GM21737 (cell line): ENCODE measurements at regions not wholly inside any gene's neighbourhood (a gene's known extent, or its start where the extent isn't known, plus 50 kb on each side); places are given as distances from the start of the nearest gene placed in this dataset.

Experiments
- ATAC-seq: cut with Tn5 transposase; IDR thresholded peaks from one replicate; pipeline ENCODE4 v1.9.1; 2021; ENCODE audit warnings: mild to moderate bottlenecking, moderate library complexity; ENCODE audit not compliant: unreplicated experiment

- ATAC-seq: no peak
Measured at GRCh38 chr10:43982250-43982649, 333.6 kb upstream of the ZNF32 start.

DNA sequence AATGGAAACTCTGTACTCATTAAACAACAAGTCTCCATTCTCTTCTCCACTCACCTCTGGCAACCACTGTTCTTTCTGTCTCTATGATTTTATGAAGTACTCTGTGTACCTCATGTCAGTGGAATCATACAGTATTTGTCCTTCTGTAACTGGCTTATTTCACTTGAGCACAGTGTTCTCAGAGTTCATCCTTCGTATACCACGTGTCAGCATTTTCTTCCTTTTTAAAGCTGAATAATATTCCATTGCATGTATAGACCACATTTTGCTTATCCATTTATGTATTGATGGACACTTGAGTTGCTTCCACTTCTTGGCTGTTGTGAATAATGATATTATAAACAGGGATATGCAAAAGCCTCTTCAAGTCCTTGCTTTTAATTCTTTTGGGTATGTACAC, 333.0 kb upstream of the ZNF32 start:
- ATAC-seq: no peak

- no peak for ATAC-seq
Measured at GRCh38 chr10:43981232-43981631, 332.6 kb upstream of the ZNF32 start.

DNA sequence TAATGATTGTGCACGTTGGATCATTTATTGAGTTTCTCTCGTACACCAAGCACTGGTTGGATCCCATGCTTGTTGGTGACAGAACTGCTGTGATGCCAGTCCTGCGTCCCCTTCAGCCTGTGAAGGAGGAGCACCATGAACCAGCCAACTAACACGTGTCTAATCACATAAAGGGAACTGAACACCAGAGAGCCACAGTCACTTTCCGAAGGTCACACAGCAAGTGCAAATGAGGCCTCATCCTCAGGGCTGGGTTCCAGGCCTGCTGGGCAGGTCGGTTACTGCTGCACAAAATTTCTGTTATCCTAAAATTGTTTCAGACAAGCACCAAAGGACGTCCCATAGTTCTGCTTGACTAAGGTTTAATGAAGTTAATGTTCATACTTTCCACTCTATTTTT, 332.0 kb upstream of the ZNF32 start:
- ATAC-seq: no peak

DNA sequence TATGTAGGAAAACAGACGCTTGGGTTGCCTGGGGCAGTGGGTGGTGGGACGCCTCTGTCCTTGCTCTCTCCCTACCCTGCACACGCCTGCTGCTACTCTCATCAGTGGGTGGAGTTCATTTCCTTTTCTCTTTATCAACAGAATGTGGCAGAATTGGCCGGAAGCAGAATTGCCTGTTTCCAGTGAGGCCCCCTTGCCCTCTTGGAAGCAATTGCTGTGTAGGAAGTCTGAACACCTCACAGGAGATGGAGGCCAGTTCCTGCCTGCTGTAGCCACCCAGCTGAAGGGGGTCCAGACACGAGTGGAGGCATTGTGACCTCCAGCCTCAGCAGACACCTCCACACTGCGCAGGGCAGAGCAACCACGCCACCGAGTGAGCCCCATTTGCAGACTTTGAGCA, 331.6 kb upstream of the ZNF32 start:
- no peak for ATAC-seq

DNA sequence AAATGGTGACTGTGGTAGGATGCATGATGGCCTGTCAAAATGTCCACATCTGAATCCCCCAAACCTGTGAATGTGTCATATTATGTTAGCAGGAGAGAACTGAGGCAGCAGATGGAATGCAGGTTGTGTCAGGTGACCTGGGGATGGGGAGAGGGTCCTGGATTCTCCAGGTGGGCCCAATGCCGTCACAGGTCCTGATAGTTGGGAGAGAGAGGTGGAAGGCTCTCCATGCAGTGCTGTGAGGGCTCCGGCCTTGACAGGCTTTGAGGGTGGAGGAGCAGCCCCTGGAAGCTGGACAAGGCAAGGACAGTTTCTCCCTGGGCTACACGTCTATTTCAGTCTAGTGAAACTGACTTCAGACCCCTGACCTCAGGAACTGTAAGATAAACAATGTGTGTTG, 330.9 kb upstream of the ZNF32 start:
- no peak for ATAC-seq

GRCh38 chr10:43978936-43979335, 330.3 kb upstream of the ZNF32 start:
- no peak for ATAC-seq

GRCh38 chr10:43978091-43978490, 329.4 kb upstream of the ZNF32 start:
- ATAC-seq: no peak

DNA sequence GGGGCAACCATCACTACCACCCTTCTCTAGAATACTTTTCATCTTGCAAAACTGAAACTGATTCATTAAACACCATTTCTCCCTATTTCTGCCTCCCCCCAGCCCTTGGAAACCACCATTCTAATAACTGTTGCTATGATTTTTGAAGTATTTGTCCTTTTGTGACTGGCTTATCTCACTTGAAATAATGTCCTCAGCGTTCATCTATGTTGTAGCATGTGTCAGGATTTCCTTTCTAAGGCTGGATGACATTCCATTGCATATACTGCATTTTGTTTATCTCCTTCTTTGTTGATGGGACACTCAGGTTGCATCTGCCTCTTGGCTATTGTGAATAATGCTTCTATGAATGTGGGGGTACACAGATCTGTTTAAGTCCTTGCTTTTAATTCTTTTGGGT, 327.6 kb upstream of the ZNF32 start:
- ATAC-seq: no peak

DNA sequence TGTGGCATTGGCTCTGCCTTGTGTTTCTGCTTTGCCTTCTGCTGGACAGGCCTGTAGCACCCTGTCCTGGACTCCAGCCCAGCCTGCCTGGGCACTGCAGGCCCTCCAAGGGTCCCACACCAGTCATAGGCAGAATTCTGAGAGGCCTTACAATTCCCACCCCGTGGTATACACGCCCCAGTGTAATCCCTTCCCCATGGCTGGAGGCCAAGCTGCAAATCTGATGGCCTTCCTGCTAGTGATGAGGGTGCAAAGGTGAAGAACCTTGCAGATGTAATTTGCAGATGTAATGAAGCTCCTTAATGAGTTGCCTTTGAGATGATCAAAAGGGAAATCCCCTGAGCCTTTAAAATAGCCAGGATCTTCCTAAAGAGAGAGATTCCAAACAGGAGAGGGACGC, 325.1 kb upstream of the ZNF32 start:
- ATAC-seq: no peak

GRCh38 chr10:43972976-43973647, 324.4 kb upstream of the ZNF32 start:
- no peak for ATAC-seq

- no peak for ATAC-seq
Measured at GRCh38 chr10:43971981-43972380, 323.3 kb upstream of the ZNF32 start.

DNA sequence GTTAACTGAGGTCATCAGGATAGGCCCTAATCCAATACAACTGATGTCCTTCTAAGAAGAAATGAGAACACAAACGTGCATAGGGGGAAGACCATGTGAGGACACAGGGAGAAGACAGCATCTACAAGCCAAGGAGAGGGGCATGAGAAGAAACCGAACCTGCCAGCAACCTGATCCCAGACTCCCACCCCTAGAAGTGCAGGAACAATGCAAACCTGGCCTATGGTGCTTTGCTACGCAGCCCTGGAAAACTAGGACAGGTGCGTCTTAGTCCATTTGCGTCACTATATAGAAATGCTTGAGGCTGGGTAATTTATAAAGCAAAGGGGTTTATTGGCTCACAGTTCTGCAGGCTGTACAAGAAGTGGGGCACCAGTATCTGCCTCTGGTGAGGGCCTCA, 322.6 kb upstream of the ZNF32 start:
- ATAC-seq: no peak

GRCh38 chr10:43970717-43971116, 322.0 kb upstream of the ZNF32 start:
- no peak for ATAC-seq

- ATAC-seq: no peak
Measured at GRCh38 chr10:43970018-43970698, 321.5 kb upstream of the ZNF32 start.

DNA sequence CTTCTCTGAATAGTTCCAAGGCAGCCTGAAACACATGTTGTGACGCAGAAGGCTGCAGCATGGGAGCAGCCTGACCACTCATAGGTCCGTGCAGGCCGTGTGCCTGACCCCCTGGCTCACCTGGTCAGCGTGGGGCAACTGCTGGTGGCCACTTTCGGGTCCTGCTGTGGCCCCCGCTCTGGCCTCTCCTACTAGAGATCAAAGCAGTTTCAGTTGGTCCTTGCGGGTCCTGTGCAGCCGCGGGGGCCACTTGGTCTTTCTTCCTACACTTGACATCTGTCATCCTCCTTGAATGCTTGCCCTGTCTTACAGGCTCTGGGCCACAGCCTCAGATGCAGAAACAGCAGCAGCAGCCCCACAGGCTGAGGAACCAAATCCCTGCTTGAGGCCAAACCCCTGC, 320.8 kb upstream of the ZNF32 start:
- no peak for ATAC-seq

DNA sequence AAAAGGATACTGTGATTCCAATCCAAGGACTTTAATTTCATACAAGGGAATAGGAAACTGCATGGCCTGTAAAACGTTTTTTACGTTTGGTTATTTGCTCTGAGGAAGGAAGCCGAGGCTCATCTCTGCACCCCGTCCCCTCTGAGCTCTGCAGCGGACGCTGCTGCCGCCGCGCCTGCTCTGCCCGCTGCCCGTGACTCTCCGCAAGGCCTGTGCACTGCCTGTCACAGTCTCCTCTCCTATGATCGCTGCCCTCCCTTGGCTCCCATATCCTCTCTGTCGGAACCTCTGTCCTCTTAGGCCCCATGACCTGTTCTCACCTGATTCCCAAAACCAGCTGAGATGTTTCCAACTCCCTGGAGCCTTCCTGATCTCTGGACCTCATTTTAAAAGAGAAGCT, 320.3 kb upstream of the ZNF32 start:
- ATAC-seq: no peak

GRCh38 chr10:43968076-43968475, 319.4 kb upstream of the ZNF32 start:
- no peak for ATAC-seq

- ATAC-seq: no peak
Measured at GRCh38 chr10:43966571-43966965, 317.9 kb upstream of the ZNF32 start.

DNA sequence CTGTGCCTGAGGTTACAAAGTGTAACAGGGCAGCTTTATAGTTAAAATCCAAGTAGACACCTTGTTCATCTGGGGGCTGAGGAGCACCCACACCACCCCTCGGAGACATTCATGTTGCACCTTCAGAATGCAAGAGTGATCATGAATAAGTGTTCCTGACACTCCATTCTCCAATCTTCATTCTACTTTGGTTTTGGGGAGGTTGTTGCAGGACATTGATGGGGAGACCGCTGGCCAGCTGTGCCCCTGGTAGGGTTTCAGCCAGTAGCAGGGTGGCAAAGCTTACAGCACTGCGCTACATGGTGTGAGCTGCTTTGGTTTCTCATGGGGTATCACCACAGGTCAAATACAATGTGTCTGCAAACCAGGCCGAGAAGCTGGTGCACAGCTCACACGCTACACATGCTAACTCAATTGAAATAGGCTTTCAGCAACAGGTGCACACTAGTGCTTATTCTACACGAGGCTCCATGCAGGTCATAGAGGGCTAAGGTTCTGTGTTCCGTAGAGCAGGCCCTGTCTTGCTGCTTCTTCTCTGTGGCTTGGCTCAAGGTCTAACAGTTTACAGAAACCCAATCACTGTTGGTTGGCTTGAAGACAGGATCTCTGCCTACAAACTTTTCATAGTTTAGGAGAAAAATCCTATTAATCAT, 317.4 kb upstream of the ZNF32 start:
- no peak for ATAC-seq

DNA sequence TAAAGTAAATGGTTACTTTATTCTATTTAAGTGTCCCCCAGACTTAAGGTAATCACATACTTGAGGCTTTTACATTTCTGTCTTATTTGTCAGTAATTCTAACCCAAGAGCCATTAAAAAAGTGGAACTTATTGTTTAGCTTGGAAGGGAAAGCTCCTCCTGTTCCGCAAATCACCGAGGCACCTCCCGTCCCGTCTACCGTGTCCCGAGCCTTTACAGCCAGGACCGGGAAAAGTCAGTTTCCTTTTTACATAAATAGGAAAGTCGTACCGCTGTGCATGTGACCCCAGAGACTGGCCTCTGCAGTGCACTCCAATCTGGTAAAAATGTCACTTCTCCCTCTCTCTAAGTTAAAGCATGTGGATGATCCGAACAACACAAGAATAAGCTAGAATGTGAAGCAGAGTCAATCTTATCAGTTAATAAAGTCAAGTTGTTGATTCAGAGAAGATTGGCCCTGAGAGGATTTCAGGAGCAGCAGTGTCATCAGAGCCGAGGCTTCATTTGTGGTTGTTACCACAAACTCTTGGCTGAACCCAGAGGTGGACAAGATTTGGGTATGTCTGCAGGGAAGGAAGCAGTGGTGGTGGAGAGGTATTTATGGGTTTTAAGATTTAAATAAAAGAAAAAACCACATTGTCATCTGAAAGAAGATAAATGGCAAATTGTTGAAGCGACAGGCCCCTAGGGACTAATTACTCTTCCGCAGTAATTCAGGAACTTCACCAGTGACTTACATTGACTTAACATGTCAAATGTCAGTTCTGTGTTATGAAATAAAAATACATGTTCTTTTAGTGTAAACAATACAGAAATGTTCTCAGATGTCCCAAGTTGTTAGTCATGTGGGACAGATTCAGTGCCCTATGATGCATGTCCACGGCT, 316.6 kb upstream of the ZNF32 start:
- no peak for ATAC-seq
